HG03571 (cell line): ENCODE measurements at regions not wholly inside any gene's neighbourhood (a gene's known extent, or its start where the extent isn't known, plus 50 kb on each side); places are given as distances from the start of the nearest gene placed in this dataset.
"Not testable (repeated sequence)": the region's sequence is repeated elsewhere in the genome, so short reads cannot be mapped to it uniquely, and the experiment has no call there.

ENCODE experiments used
- ATAC-seq: cut with Tn5 transposase; IDR thresholded peaks from one replicate; pipeline ENCODE4 v1.9.1; 2021; ENCODE audit not compliant: unreplicated experiment

GRCh38 chr11:129723761-129724162 lies 91.9 kb upstream of the TMEM45B start:
- ATAC-seq, result no peak

GRCh38 chr11:129724866-129725265 lies 90.8 kb upstream of the TMEM45B start:
- no peak for ATAC-seq

- ATAC-seq, result no peak
Observed at GRCh38 chr11:129726179-129726578, 89.5 kb upstream of the TMEM45B start.

GRCh38 chr11:129728581-129728980 lies 87.1 kb upstream of the TMEM45B start:
- ATAC-seq, result no peak

- no peak for ATAC-seq
Observed at GRCh38 chr11:129729216-129729615, 86.4 kb upstream of the TMEM45B start.

GRCh38 chr11:129729823-129730222 lies 85.8 kb upstream of the TMEM45B start:
- ATAC-seq, result no peak

- ATAC-seq, result no peak
Observed at GRCh38 chr11:129731316-129731715, 84.3 kb upstream of the TMEM45B start.

- no peak for ATAC-seq
Observed at GRCh38 chr11:129732941-129733340, 82.7 kb upstream of the TMEM45B start.

GRCh38 chr11:129733384-129733783 lies 82.3 kb upstream of the TMEM45B start:
- ATAC-seq, result no peak

GRCh38 chr11:129733981-129734380 lies 81.7 kb upstream of the TMEM45B start:
- no peak for ATAC-seq

- no peak for ATAC-seq
Observed at GRCh38 chr11:129734654-129735053, 81.0 kb upstream of the TMEM45B start.

- ATAC-seq, result no peak
Observed at GRCh38 chr11:129737831-129738230, 77.8 kb upstream of the TMEM45B start.

- ATAC-seq, result no peak
Observed at GRCh38 chr11:129738242-129738641, 77.4 kb upstream of the TMEM45B start.

GRCh38 chr11:129739339-129739738 lies 76.3 kb upstream of the TMEM45B start:
- no peak for ATAC-seq

GRCh38 chr11:129740125-129740719 lies 75.4 kb upstream of the TMEM45B start:
- ATAC-seq, result no peak

- ATAC-seq, result no peak
Observed at GRCh38 chr11:129743112-129743815, 72.4 kb upstream of the TMEM45B start.

- no peak for ATAC-seq
Observed at GRCh38 chr11:129747071-129747470, 68.6 kb upstream of the TMEM45B start.

GRCh38 chr11:129749141-129749540 lies 66.5 kb upstream of the TMEM45B start:
- no peak for ATAC-seq

GRCh38 chr11:129750343-129751292 lies 65.0 kb upstream of the TMEM45B start:
- ATAC-seq, result peak; percentile 90

GRCh38 chr11:129751511-129751910 lies 64.1 kb upstream of the TMEM45B start:
- no peak for ATAC-seq

- ATAC-seq, result not testable (repeated sequence)
Observed at GRCh38 chr11:129763569-129763968, 52.1 kb upstream of the TMEM45B start.

- ATAC-seq, result not testable (repeated sequence)
Observed at GRCh38 chr11:129764204-129764603, 51.4 kb upstream of the TMEM45B start.
